ENCODE measurements at regions not wholly inside any gene's neighbourhood (a gene's known extent, or its start where the extent isn't known, plus 50 kb on each side); places are given as distances from the start of the nearest gene placed in this dataset.

DNA sequence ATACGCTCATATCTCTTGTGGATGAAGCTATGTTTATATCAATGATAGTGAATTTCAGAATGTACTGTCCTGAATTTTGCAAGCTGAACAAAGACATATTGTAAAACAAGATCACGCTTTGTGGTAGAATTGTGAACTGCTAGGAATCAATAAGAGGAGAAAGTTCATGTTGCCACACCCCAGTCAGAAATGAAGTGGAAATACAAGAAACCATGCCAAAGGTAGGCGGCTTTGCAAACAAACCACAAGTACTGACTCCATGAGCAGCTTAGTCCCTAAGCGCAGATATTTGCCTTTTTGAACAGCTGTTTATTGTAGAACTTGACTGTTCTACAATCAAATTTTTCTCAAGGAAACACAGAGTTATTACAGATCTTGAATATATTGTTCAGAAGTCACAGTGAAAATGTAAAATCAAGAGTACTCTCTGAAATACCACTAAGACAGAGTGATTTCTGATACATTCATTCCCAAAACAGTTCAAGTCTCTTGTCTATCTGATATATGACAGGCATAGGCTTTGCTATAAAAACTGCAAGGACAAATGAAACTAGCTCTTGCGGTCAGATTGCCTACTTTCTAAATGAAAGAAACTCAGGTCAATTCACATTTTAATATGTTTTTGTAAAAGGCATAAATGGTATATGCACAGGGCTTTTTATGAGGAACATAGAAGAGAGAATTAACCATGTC is 120.9 kb upstream of the CDH19 start:
- peak; percentile 20 for DNase-seq

DNA sequence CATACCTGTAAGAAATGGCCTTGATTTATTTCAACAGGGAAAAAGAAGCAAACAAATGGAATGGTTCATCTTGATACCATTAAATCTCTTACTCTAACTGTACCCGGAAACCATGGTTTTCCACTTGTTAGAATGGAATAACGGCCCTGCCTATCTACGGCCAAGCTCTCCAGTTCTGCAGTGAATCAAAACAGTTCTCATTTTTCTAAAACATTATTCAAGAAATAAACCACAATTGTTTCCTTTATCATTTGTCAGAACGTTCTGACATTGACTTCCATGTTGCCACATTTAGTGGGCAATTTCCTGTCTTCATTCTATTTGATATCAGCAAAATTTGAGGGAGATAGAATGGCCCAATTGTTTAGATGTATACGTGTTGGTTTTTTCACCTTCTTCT is 118.8 kb upstream of the CDH19 start:
- DNase-seq, result no peak

DNA sequence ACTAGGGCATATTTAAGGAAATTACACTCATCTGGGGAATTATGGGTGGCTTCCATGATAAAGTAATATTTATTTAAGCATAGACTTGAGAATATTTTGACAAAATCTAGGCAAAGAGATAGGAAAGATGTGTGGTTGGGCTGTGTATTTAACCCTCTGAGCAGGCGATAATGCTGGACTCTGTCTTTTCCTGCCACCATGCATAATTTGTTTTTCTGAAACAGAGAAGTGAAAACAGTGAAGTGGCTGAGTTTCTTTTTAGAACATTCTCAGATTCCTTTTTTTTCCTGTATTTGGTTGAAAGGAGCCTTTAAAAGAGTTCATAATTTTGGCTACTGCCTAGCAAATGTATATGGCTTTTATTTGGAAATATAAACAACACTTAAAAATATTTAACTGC is 104.8 kb upstream of the CDH19 start:
- no peak for DNase-seq

DNA sequence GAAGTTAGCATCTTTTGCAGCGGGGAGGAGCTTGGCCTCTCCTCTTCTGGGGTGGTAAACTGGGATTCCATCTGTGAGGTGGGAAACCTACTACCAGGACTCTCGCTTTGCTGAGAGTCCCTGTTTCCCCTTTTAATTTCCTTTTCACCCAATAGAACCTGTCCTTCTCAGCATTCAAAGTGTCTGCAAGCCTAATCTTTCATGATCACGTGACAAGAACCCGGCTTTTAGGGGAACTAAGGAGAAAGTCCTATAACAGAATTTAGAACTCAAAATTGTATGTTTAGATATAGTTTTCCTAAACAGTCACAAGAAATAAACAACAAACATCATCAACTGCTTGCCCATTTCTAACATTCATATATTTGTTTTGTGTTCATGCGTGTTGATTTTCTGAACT is 103.6 kb upstream of the CDH19 start:
- DNase-seq, result no peak

DNA sequence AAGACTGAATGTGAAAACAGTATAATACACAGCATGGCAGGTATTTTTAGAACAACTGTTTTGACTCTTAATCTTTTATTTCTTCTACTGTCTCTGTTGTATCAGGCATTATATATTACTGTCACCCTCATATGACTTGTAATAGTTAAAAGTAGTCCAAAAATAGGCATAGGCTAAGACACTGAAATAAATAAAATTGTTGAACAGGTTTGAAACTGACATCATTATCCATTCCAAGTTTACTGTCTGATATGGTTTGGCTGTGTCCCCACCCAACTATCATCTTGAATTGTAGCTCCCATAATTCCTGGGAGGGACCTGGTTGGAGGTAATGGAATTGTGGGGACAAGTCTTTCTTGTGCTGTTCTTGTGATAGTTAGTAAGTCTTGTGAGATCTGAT is 91.4 kb upstream of the CDH19 start:
- no peak for DNase-seq

DNA sequence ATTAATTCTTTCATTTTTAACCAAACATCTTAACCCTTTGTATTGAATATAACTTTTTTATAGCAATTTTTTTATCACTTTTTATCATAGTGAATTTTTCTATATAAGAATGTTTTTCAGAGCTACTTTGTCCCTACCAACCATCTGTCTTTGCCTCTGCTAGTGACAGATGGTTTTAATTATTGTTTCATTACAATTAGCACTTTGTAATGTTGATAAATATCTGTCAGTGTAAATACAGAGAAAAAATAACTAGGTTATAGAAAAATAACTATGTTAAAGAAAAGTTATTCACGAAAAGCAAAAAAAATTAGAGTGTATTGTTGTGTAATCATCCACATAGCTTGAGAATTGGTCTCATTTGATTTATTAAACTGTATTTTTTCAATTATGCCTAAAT is 91.0 kb upstream of the CDH19 start:
- DNase-seq, result peak; percentile 26

DNA sequence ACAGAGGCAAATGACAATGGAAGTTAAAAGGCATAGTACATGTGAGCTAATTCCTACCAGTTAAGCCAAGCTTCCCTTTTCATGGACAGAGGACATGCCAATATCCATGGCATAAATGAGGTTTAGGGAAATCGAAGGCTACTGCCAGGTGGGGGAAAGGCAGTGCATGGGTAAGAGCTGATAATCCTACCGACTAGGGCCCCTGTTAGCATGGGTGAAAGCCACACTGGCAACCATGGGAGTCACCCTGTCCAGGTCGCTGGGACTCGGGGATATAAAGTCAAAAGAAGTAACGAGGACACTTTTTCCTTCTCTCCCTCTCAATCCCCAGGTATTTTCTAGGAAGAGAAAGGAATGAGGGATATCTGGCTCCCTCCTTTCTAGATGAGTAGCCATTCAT is 83.7 kb upstream of the CDH19 start:
- DNase-seq, result no peak

DNA sequence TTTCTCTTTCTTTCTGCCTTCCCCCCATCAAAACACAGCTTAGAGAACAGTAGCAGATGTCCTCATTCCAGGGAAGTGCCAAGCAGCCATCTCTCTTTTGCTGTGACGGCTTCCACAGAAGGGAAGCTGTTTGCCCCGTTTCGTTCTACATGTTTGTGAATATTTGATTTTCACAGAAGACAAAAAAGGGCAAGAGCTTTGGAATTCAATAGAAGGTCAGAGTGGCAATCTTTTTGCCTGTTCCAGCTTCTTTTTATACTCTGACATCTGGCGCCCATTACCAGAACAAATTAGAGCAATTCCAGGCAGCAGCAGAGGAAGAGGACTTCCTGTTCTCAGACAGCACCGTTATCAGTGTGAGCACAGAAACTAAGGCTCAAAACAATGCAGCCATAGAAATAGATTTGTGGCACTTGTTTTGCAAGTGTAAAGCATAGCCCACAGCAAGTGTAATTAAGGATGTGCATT is 79.0 kb upstream of the CDH19 start:
- peak; percentile 90 for DNase-seq

DNA sequence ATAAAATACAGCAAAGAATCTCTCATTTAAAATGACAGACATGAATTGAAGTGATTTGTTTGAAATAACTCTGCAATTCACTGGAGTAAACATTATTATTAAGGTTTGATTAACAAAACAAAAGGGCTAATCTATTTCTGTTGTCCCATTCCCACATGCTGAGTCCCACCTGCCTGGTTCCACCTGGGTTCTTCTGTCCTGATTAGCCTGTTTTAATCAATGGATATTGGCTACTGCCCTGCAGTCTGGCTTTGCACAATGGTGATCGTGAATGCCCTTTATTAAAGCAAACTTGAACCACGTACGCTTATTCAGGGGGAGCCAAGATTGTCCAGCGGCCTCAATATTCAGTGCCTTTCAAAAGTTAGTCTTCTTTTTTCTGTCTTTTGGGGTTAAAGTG is 72.8 kb upstream of the CDH19 start:
- DNase-seq, result peak; percentile 72

DNA sequence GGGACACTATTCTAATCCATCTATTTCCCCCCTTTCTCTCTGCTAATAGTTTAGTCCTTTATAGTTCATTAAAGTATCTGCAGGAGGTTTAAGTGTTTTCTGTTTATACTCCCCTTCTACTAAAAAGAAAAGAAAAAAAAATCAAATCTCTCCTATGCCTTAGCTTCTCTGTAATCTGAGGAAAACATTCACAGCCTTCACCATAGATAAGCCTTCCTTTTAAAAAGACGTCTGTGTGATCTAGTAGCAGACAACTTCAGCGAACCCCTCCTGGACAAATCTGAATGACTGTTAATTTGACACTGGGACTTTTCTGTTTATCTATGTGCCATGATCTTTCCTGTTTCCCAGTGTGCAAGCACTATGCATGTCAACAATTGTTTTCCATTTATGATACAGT is 70.4 kb upstream of the CDH19 start:
- DNase-seq, result no peak

DNA sequence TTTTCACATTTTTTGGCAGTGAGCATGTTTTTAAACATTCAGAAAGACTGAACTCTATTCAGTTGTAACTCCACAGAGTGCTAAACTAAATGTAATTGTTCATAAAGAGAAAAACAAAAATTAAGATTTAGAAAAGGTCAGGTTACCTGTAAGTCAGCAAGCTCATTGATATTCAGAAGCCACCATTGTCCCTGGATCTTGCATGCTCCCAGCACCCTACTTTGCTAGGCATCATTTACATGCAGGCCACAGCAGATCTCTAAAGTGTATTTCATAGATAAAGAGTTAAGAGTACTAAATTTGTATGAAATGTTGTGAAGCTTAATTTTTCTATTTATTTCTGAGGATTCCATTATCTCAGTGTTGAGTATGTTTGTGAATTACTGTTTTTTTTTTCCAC is 64.8 kb upstream of the CDH19 start:
- DNase-seq, result no peak

DNA sequence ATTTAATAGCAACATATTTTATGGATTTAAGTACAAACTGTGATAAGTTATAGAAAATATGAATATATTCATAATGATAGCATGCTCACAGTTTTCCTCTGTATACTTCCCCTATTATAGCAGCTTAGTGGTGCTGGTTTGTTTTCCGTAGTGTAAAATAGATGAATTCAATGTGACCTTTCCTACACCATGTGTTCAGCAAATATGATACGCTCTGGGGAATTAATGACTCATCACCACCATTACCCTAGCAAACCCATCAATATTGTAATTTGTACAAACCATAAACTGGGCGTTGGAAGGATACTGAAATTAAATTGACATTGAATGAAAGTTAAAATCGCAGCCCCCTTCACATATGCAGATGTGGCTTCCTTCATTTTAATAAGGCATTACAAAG is 58.7 kb upstream of the CDH19 start:
- DNase-seq, result peak; percentile 66

DNA sequence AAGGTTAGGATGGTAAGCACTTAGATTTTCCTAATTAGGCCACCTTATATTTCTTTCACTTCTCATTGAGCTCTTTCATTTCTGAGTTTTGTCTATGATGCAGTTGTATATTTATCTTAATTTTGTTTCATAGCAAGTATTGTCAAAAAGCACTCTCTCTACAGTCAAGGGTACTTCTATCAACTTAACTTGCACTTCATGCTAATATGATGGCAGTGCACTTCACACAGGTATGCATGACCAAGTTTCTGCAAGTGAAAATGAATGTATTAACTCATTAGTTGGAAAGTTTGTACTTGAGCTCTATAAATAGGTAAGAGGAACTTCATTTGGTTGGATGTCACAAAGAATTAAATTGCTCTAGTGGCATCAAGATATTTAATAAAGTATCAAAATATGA is 51.5 kb upstream of the CDH19 start:
- no peak for DNase-seq

Measured in NCI-H69 (cell line).